HepG2 (cell line): ENCODE measurements at regions not wholly inside any gene's neighbourhood (a gene's known extent, or its start where the extent isn't known, plus 50 kb on each side); places are given as distances from the start of the nearest gene placed in this dataset.

Source experiments
- ATAC-seq: fragments of 200-7000 bp; cut with Tn5 transposase; 3 replicates; pipeline ENCODE4 v1.9.1; 2020; ENCODE audit warnings: mild to moderate bottlenecking, moderate library complexity
- BruUV-seq: library from RNA; stranded (reverse); fragments of 400-500 nt; replicated peaks from 2 replicates; lab custom pipeline; 2021; lab: Mats Ljungman, UMichigan
- CTCF ChIA-PET: fragments of 300-600 bp; formaldehyde crosslinking; extraction: SDS; loops from one replicate; lab custom pipeline; 2021; ENCODE audit warnings: low total read pairs, inconsistent platforms, low intra/inter-chr PET ratio; lab: Yijun Ruan, JAX
- POLR2A ChIA-PET: fragments of 350-600 bp; sonication (Branson Sonifier 250); formaldehyde crosslinking; loops from one replicate; lab custom pipeline; 2020; ENCODE audit warnings: antibody characterized with exemption, inconsistent platforms; lab: Yijun Ruan, JAX
- DNase-seq: peaks from one replicate; pipeline ENCODE4 v3.0.0-alpha.2; 2015; ENCODE audit warnings: low spot score
- FAIRE-seq: peaks from 3 replicates; lab custom pipeline; 2011; peaks lifted over from hg19 to GRCh38; lab: Jason Lieb, UNC
- H2AFZ ChIP-seq: one replicate; pipeline ENCODE4 v1.6.1; 2011; ENCODE audit warnings: low read length, inconsistent platforms
- H3K27ac ChIP-seq: fragments of 300-600 bp; 3 replicates; pipeline ENCODE4 v1.8.0; 2011; ENCODE audit warnings: mixed run types, mild to moderate bottlenecking, mixed read lengths, low read length, inconsistent platforms; ENCODE audit not compliant: insufficient read depth; ENCODE audit errors: extremely low read length
- H3K27me3 ChIP-seq, 2 experiments: fragments of 200-600 bp in 1 of 2; 2 replicates in 1 of 2; 3 replicates in 1 of 2; pipeline versions ENCODE4 v1.6.0 to v1.8.0; 2011; ENCODE audit warnings: low read length in 2 of 2, mild to moderate bottlenecking in 2 of 2, moderate library complexity in 2 of 2, inconsistent platforms in 1 of 2; ENCODE audit not compliant: insufficient read depth in 2 of 2, control insufficient read depth in 1 of 2
- H3K36me3 ChIP-seq, 2 experiments: fragments of 200-600 bp in 1 of 2; replicated peaks in 1 of 2; 2 replicates in 1 of 2; 3 replicates in 1 of 2; pipeline versions ENCODE4 v1.5.1 to v1.8.0; 2011; ENCODE audit warnings: low read length in 2 of 2, inconsistent platforms in 1 of 2; ENCODE audit not compliant: insufficient read depth in 2 of 2, control insufficient read depth in 1 of 2
- H3K4me1 ChIP-seq: 2 replicates; pipeline ENCODE4 v1.5.1; 2012; ENCODE audit warnings: low read length, inconsistent platforms; ENCODE audit not compliant: insufficient read depth
- H3K4me2 ChIP-seq: 2 replicates; pipeline ENCODE4 v1.6.0; 2011; ENCODE audit warnings: low read depth, low read length, inconsistent platforms
- H3K4me3 ChIP-seq, 3 experiments: fragments of 200-600 bp in 1 of 3; sonication (generic), shearing (Covaris generic) in 1 of 3; replicated peaks in 1 of 3; 2 replicates each; pipeline ENCODE4 v1.5.1; 2011 to 2016; ENCODE audit warnings: low read length in 3 of 3, inconsistent platforms in 2 of 3, low read depth in 2 of 3, mild to moderate bottlenecking in 2 of 3, control low read depth in 1 of 3, mixed read lengths in 1 of 3; ENCODE audit not compliant: insufficient read depth in 1 of 3
- H3K79me2 ChIP-seq: one replicate; pipeline ENCODE4 v1.6.1; 2011; ENCODE audit warnings: low read length, inconsistent platforms; ENCODE audit not compliant: insufficient read depth
- H3K9ac ChIP-seq: 2 replicates; pipeline ENCODE4 v1.6.0; 2011; ENCODE audit warnings: mild to moderate bottlenecking, low read depth, low read length, inconsistent platforms; ENCODE audit not compliant: insufficient read depth
- H3K9me3 ChIP-seq: 2 replicates; pipeline ENCODE4 v1.5.1; 2012; ENCODE audit warnings: mild to moderate bottlenecking, low read length
- H4K20me1 ChIP-seq: 2 replicates; pipeline ENCODE4 v1.6.0; 2011; ENCODE audit warnings: inconsistent platforms, mild to moderate bottlenecking, low read length, moderate library complexity; ENCODE audit not compliant: insufficient read depth
- MIER2 ChIP-seq: IDR thresholded peaks from 2 replicates; pipeline ENCODE4 v1.6.1; 2016; ENCODE audit warnings: missing biosample characterization, missing genetic modification reagents
- NFE2 ChIP-seq: sonication (generic); formaldehyde crosslinking; IDR thresholded peaks from 2 replicates; pipeline ENCODE4 v1.4.0; 2020; ENCODE audit warnings: missing genetic modification reagents
- SMC3 ChIP-seq: IDR thresholded peaks from 2 replicates; pipeline ENCODE4 v1.6.1; 2011; ENCODE audit warnings: low read length, improper control_type of control experiment
- SP2 ChIP-seq: sonication (generic); formaldehyde crosslinking; IDR thresholded peaks from 2 replicates; pipeline ENCODE4 v1.5.1; 2020; ENCODE audit warnings: mild to moderate bottlenecking, missing genetic modification reagents
- XRCC5 ChIP-seq: fragments of 200-400 bp; formaldehyde crosslinking; optimal IDR thresholded peaks from 2 replicates; pipeline ENCODE3; 2017; ENCODE audit warnings: mild to moderate bottlenecking, low read length
- ZBTB1 ChIP-seq: sonication (generic); formaldehyde crosslinking; IDR thresholded peaks from 2 replicates; pipeline ENCODE4 v1.4.0; 2020; ENCODE audit warnings: missing genetic modification reagents, borderline replicate concordance
- ZEB1 ChIP-seq: IDR thresholded peaks from 2 replicates; pipeline ENCODE4 v1.6.1; 2012; ENCODE audit warnings: mild to moderate bottlenecking, low read depth, inconsistent platforms; ENCODE audit not compliant: insufficient replicate concordance
- ZNF709 ChIP-seq: sonication (generic); formaldehyde crosslinking; IDR thresholded peaks from 2 replicates; pipeline ENCODE4 v1.5.0; 2020; ENCODE audit warnings: mild to moderate bottlenecking, missing genetic modification reagents
- ZNF720 ChIP-seq: sonication (generic); formaldehyde crosslinking; IDR thresholded peaks from 2 replicates; pipeline ENCODE4 v1.4.0; 2020; ENCODE audit warnings: missing genetic modification reagents
- WGBS: methylation state at CpG from one replicate; pipeline ENCODE4 v1.1.6; 2017; ENCODE audit warnings: low lambda C conversion rate; 5-methylcytosine and 5-hydroxymethylcytosine counted together
- in situ Hi-C: cut with HindIII; loops from 2 replicates; pipeline ENCODE4 v1.10.0; 2017; ENCODE audit warnings: low pct_unique_long_range_greater_than_20kb; ENCODE audit not compliant: extremely low pct_ligation_motif_present
- intact Hi-C: fragments of 100-400 bp; cut with micrococcal nuclease; formaldehyde crosslinking; loops from one replicate; pipeline ENCODE4 v1.10.0; 2022; ENCODE audit not compliant: unreplicated experiment
- TF ChIP-seq, protein P1 (sequence below): sonication (generic); formaldehyde crosslinking; IDR thresholded peaks from 2 replicates; pipeline ENCODE4 v1.4.0; 2020; ENCODE audit warnings: mild to moderate bottlenecking, missing genetic modification reagents
- TF ChIP-seq, protein P2 (sequence below): sonication (generic); formaldehyde crosslinking; IDR thresholded peaks from 2 replicates; pipeline ENCODE4 v1.5.0; 2020; ENCODE audit warnings: mild to moderate bottlenecking, missing genetic modification reagents, moderate library complexity
- TF ChIP-seq, protein P3 (sequence below): sonication (generic); formaldehyde crosslinking; IDR thresholded peaks from 2 replicates; pipeline ENCODE4 v1.8.1; 2023; ENCODE audit warnings: mild to moderate bottlenecking, inconsistent platforms, moderate library complexity, missing genetic modification reagents, borderline replicate concordance
- TF ChIP-seq, protein P4 (sequence below): sonication (generic); formaldehyde crosslinking; IDR thresholded peaks from 2 replicates; pipeline ENCODE4 v1.4.0; 2020; ENCODE audit warnings: missing genetic modification reagents

DNA sequence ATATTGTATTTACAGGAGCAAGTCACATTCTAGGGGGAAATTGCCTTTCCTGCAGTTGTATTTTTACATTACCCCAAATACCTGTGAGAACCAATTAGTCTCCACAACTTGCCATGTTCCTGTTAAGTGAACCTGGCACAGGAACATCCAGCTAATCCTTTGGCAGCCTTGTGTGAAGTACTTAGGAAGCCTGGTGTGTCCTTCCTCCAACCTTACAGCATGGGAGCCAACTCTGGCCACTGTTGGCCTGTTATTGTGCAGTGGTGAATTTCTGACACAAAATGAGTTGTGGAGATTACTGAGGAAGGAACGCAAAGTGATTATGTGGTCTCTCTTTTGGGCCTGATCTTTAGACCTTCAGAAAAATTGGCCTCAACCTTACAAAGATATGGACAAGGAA, 238.0 kb upstream of the PITX2 start:
- Histone ChIP-seq H2AFZ (no peak overlapping the region), H3K4me3 (no peak overlapping the region), H3K9me3 (no peaks in the 10 kb centered on the region), H4K20me1 (no peaks in the 10 kb centered on the region), H3K4me1 (no peaks in the 10 kb centered on the region), H3K36me3 (no peaks in the 10 kb centered on the region), H3K79me2 (no peaks in the 10 kb centered on the region), H3K4me2 (no peak overlapping the region), H3K27me3 (no peaks in the 10 kb centered on the region), H3K27ac (no peak overlapping the region), H3K9ac (no peak overlapping the region)
- BruUV-seq, result no TSS peak
- POLR2A ChIA-PET, result no interaction called here
- DNase-seq (no peak), ATAC-seq (no peak), FAIRE-seq (no peak)
- CTCF ChIA-PET, result no interaction called here
- intact Hi-C loops (no loop called here), in situ Hi-C loops (no loop called here)
- TF ChIP-seq, protein P1, sequence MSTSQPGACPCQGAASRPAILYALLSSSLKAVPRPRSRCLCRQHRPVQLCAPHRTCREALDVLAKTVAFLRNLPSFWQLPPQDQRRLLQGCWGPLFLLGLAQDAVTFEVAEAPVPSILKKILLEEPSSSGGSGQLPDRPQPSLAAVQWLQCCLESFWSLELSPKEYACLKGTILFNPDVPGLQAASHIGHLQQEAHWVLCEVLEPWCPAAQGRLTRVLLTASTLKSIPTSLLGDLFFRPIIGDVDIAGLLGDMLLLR, result no peak
- TF ChIP-seq ZNF720, result no peak
- no peak for TF ChIP-seq SMC3
- no peak for TF ChIP-seq ZNF709 (CRISPR knock-in tag)
- TF ChIP-seq ZBTB1, result no peak
- WGBS, result 54% methylated on average over 1 of the region's 1 CpG

DNA sequence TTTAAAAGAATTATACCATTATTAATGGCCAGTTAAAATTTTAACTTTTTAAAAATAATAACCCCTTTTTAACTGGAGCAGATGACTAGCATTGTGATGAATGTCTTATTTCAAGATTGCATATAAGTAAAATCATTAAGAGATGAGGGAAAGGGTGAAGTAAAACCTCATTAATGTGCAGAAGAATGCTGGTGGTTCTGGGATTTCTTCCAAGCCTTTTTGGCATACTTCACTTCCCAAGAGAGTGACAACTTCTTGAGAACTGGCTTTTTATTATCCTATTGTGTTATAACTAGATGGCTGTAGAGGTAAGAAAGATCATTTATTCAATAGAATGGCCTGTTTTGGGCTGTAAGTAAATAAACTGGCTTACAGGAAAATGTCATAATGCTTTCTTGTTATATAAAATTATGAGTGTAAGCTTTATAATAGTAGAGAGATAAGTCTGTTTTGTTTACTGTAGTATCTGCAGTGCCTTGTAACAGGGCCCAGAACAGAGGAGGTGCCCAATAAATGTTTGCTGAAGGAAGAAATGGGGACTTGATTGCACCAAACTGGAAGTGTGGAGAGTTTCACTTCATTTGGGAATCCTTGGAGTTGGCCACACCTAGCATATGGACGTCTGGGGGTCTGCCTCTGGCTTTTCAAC, 242.9 kb upstream of the PITX2 start:
- 0% methylated on average over 1 of the region's 1 CpG for WGBS
- H4K20me1 ChIP-seq, result no peaks in the 10 kb centered on the region
- H3K79me2 ChIP-seq, result no peaks in the 10 kb centered on the region
- no peaks in the 10 kb centered on the region for H3K4me1 ChIP-seq
- no peak overlapping the region for H3K4me2 ChIP-seq
- no peak for FAIRE-seq
- no peak for ATAC-seq
- no peak overlapping the region for H3K9ac ChIP-seq
- DNase-seq, result no peak
- H3K36me3 ChIP-seq, result no peaks in the 10 kb centered on the region
- no peak overlapping the region for H3K4me3 ChIP-seq
- CTCF ChIA-PET, result no interaction called here
- in situ Hi-C loops, result no loop called here
- TF ChIP-seq ZEB1 (no peak), SP2 (no peak), MIER2 (no peak), NFE2 (CRISPR knock-in tag) (no peak), XRCC5 (no peak)
- TF ChIP-seq, protein P2, sequence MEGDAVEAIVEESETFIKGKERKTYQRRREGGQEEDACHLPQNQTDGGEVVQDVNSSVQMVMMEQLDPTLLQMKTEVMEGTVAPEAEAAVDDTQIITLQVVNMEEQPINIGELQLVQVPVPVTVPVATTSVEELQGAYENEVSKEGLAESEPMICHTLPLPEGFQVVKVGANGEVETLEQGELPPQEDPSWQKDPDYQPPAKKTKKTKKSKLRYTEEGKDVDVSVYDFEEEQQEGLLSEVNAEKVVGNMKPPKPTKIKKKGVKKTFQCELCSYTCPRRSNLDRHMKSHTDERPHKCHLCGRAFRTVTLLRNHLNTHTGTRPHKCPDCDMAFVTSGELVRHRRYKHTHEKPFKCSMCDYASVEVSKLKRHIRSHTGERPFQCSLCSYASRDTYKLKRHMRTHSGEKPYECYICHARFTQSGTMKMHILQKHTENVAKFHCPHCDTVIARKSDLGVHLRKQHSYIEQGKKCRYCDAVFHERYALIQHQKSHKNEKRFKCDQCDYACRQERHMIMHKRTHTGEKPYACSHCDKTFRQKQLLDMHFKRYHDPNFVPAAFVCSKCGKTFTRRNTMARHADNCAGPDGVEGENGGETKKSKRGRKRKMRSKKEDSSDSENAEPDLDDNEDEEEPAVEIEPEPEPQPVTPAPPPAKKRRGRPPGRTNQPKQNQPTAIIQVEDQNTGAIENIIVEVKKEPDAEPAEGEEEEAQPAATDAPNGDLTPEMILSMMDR (CRISPR knock-in tag), result no peak
- TF ChIP-seq, protein P3, sequence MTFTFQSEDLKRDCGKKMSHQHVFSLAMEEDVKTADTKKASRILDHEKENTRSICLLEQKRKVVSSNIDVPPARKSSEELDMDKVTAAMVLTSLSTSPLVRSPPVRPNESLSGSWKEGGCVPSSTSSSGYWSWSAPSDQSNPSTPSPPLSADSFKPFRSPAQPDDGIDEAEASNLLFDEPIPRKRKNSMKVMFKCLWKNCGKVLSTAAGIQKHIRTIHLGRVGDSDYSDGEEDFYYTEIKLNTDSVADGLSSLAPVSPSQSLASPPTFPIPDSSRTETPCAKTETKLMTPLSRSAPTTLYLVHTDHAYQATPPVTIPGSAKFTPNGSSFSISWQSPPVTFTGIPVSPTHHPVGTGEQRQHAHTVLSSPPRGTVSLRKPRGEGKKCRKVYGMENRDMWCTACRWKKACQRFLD (CRISPR knock-in tag), result no peak
- TF ChIP-seq, protein P4, sequence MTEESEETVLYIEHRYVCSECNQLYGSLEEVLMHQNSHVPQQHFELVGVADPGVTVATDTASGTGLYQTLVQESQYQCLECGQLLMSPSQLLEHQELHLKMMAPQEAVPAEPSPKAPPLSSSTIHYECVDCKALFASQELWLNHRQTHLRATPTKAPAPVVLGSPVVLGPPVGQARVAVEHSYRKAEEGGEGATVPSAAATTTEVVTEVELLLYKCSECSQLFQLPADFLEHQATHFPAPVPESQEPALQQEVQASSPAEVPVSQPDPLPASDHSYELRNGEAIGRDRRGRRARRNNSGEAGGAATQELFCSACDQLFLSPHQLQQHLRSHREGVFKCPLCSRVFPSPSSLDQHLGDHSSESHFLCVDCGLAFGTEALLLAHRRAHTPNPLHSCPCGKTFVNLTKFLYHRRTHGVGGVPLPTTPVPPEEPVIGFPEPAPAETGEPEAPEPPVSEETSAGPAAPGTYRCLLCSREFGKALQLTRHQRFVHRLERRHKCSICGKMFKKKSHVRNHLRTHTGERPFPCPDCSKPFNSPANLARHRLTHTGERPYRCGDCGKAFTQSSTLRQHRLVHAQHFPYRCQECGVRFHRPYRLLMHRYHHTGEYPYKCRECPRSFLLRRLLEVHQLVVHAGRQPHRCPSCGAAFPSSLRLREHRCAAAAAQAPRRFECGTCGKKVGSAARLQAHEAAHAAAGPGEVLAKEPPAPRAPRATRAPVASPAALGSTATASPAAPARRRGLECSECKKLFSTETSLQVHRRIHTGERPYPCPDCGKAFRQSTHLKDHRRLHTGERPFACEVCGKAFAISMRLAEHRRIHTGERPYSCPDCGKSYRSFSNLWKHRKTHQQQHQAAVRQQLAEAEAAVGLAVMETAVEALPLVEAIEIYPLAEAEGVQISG, result no peak
- H3K27me3 ChIP-seq, result no peaks in the 10 kb centered on the region
- no peaks in the 10 kb centered on the region for H3K9me3 ChIP-seq
- POLR2A ChIA-PET, result no interaction called here
- intact Hi-C loops, result no loop called here
- no peak overlapping the region for H2AFZ ChIP-seq
- H3K27ac ChIP-seq, result no peak overlapping the region
- BruUV-seq, result no TSS peak
